ENCODE measurements at regions not wholly inside any gene's neighbourhood (a gene's known extent, or its start where the extent isn't known, plus 50 kb on each side); places are given as distances from the start of the nearest gene placed in this dataset.

- intact Hi-C loops (cut with DNase I) = no loop called here
- no peak overlapping the region for H3K27ac ChIP-seq
- H3K27me3 ChIP-seq = no peaks in the 10 kb centered on the region
- H3K9me3 ChIP-seq = peaks cover 0 to 4% (median 2%) of the 10 kb centered on the region in 4 donors
- DNase-seq = no peak
- TF ChIP-seq POLR2A (IDR thresholded peaks at IDR 0.05) = no peak
- no peak for TF ChIP-seq EP300 (IDR thresholded peaks at IDR 0.05)
- no peak for TF ChIP-seq CTCF (IDR thresholded peaks at IDR 0.05)
- no peak for TF ChIP-seq POLR2AphosphoS5 (IDR thresholded peaks at IDR 0.05)
- H3K36me3 ChIP-seq = no peaks in the 10 kb centered on the region
- no peak overlapping the region for H3K4me3 ChIP-seq
- WGBS, 2 donors = 85 to 89% methylated on average over 4 of the region's 4 CpGs
- H3K4me1 ChIP-seq = no peaks in the 10 kb centered on the region
These were observed 86.7 kb downstream of the RMI2 start for GRCh38 chr16:11431915-11432465.

GRCh38 chr16:11432856-11433395 is 87.7 kb downstream of the RMI2 start:
- Histone ChIP-seq H3K36me3 (no peaks in the 10 kb centered on the region), H3K4me1 (no peaks in the 10 kb centered on the region), H3K9me3 (peaks cover 0 to 4% (median 2%) of the 10 kb centered on the region in 4 donors), H3K4me3 (no peak overlapping the region), H3K27me3 (no peaks in the 10 kb centered on the region), H3K27ac (no peak overlapping the region)
- TF ChIP-seq EP300 (IDR thresholded peaks at IDR 0.05) (no peak), POLR2AphosphoS5 (IDR thresholded peaks at IDR 0.05) (no peak), POLR2A (IDR thresholded peaks at IDR 0.05) (no peak), CTCF (IDR thresholded peaks at IDR 0.05) (no peak)
- intact Hi-C loops (cut with DNase I) = no loop called here
- WGBS, 2 donors = 82 to 84% methylated on average over 4 of the region's 4 CpGs
- no peak for DNase-seq

- Histone ChIP-seq H3K9me3 (peaks cover 0 to 10% (median 4%) of the 10 kb centered on the region in 4 donors), H3K4me1 (no peaks in the 10 kb centered on the region), H3K27ac (no peak overlapping the region), H3K36me3 (no peaks in the 10 kb centered on the region), H3K4me3 (no peak overlapping the region), H3K27me3 (no peaks in the 10 kb centered on the region)
- DNase-seq = no peak
- TF ChIP-seq EP300 (IDR thresholded peaks at IDR 0.05) = no peak
- intact Hi-C loops (cut with DNase I) = no loop called here
- 87 to 88% methylated on average over 11 of the region's 11 CpGs for WGBS, 2 donors
These were observed 90.3 kb downstream of the RMI2 start for GRCh38 chr16:11435576-11435975.

- no peak for DNase-seq
- no peak for TF ChIP-seq EP300 (IDR thresholded peaks at IDR 0.05)
- TF ChIP-seq POLR2AphosphoS5 (IDR thresholded peaks at IDR 0.05) = no peak
- no peak for TF ChIP-seq CTCF (IDR thresholded peaks at IDR 0.05)
- no peak for TF ChIP-seq POLR2A (IDR thresholded peaks at IDR 0.05)
- no peaks in the 10 kb centered on the region for H3K27me3 ChIP-seq
- H3K36me3 ChIP-seq = no peaks in the 10 kb centered on the region
- H3K9me3 ChIP-seq = peaks cover 0 to 11% (median 5%) of the 10 kb centered on the region in 4 donors
- WGBS, 2 donors = 82 to 90% methylated on average over 5 of the region's 5 CpGs
- H3K27ac ChIP-seq = no peak overlapping the region
- H3K4me3 ChIP-seq = no peak overlapping the region
- intact Hi-C loops (cut with DNase I) = no loop called here
- H3K4me1 ChIP-seq = no peaks in the 10 kb centered on the region
These were observed 91.8 kb downstream of the RMI2 start for GRCh38 chr16:11437069-11437468.

- 94 to 97% methylated on average over 4 of the region's 4 CpGs for WGBS, 2 donors
- intact Hi-C loops (cut with DNase I) = no loop called here
- Histone ChIP-seq H3K4me1 (no peaks in the 10 kb centered on the region), H3K27me3 (no peaks in the 10 kb centered on the region), H3K9me3 (peaks cover 0 to 7% (median 3%) of the 10 kb centered on the region in 4 donors), H3K27ac (no peak overlapping the region), H3K36me3 (no peaks in the 10 kb centered on the region), H3K4me3 (no peak overlapping the region)
- TF ChIP-seq CTCF (IDR thresholded peaks at IDR 0.05) (no peak), POLR2A (IDR thresholded peaks at IDR 0.05) (no peak), POLR2AphosphoS5 (IDR thresholded peaks at IDR 0.05) (no peak), EP300 (IDR thresholded peaks at IDR 0.05) (no peak)
- no peak for DNase-seq
These were observed 94.8 kb downstream of the RMI2 start for GRCh38 chr16:11439790-11440656.

Data from sigmoid colon (tissue), 6 donors.